IMR-90 (cell line): ENCODE measurements at regions not wholly inside any gene's neighbourhood (a gene's known extent, or its start where the extent isn't known, plus 50 kb on each side); places are given as distances from the start of the nearest gene placed in this dataset.

Experiments used
- ATAC-seq: fragments of 200-7000 bp; cut with Tn5 transposase; 2 replicates; pipeline ENCODE4 v1.9.1; 2020; ENCODE audit warnings: low read depth, mild to moderate bottlenecking, moderate library complexity
- BruUV-seq: library from RNA; stranded (reverse); fragments of 400-500 nt; replicated peaks from 2 replicates; lab custom pipeline; 2021; lab: Mats Ljungman, UMichigan
- CTCF ChIA-PET: fragments of 300-600 bp; formaldehyde crosslinking; extraction: SDS; loops from one replicate; lab custom pipeline; 2021; ENCODE audit warnings: antibody characterized with exemption; lab: Yijun Ruan, JAX
- POLR2A ChIA-PET: fragments of 300-600 bp; sonication (Branson Sonifier 250); formaldehyde crosslinking; loops from one replicate; lab custom pipeline; 2022; ENCODE audit warnings: antibody characterized with exemption; ENCODE audit not compliant: unreplicated experiment; lab: Charles Lee
- DNase-seq: peaks from one replicate; pipeline ENCODE4 v3.0.0; 2013
- H2AFZ ChIP-seq: replicated peaks from 2 replicates; pipeline ENCODE3; 2013; ENCODE audit warnings: low read length, mild to moderate bottlenecking; ENCODE audit not compliant: poor library complexity
- H2AK5ac ChIP-seq: 2 replicates; pipeline ENCODE4 v1.6.1; 2013; ENCODE audit warnings: low read depth, low read length, inconsistent platforms
- H2AK9ac ChIP-seq: replicated peaks from 2 replicates; pipeline ENCODE3; 2013; ENCODE audit warnings: mild to moderate bottlenecking, low read depth, low read length, moderate library complexity; ENCODE audit not compliant: poor library complexity
- H2BK120ac ChIP-seq: 2 replicates; pipeline ENCODE4 v1.6.1; 2013; ENCODE audit warnings: low read depth, low read length, inconsistent platforms
- H2BK15ac ChIP-seq: 3 replicates; pipeline ENCODE4 v1.6.1; 2013; ENCODE audit warnings: low read depth, low read length, inconsistent platforms
- H2BK20ac ChIP-seq: 2 replicates; pipeline ENCODE4 v1.6.1; 2013; ENCODE audit warnings: low read depth, mild to moderate bottlenecking, inconsistent platforms, low read length, moderate library complexity
- H2BK5ac ChIP-seq: 2 replicates; pipeline ENCODE4 v1.6.1; 2013; ENCODE audit warnings: mild to moderate bottlenecking, low read depth, low read length, inconsistent platforms; ENCODE audit not compliant: poor library complexity, severe bottlenecking
- H3K14ac ChIP-seq: replicated peaks from 2 replicates; pipeline ENCODE4 v1.6.1; 2013; ENCODE audit warnings: low read depth, low read length, inconsistent platforms
- H3K18ac ChIP-seq: 2 replicates; pipeline ENCODE4 v1.6.1; 2013; ENCODE audit warnings: low read depth, low read length, control low read depth
- H3K23ac ChIP-seq: 2 replicates; pipeline ENCODE4 v1.6.1; 2013; ENCODE audit warnings: low read depth, low read length, inconsistent platforms
- H3K27ac ChIP-seq: 2 replicates; pipeline ENCODE4 v1.5.1; 2013; ENCODE audit warnings: mild to moderate bottlenecking, control low read depth, low read length; ENCODE audit not compliant: insufficient read depth
- H3K27me3 ChIP-seq: 2 replicates; pipeline ENCODE4 v1.6.1; 2013; ENCODE audit warnings: low read length; ENCODE audit not compliant: control insufficient read depth, insufficient read depth
- H3K36me3 ChIP-seq: 2 replicates; pipeline ENCODE4 v1.6.1; 2013; ENCODE audit warnings: low read length, mixed read lengths; ENCODE audit not compliant: control insufficient read depth, insufficient read depth
- H3K4ac ChIP-seq: 2 replicates; pipeline ENCODE4 v1.6.1; 2013; ENCODE audit warnings: low read depth, low read length, inconsistent platforms
- H3K4me1 ChIP-seq: 2 replicates; pipeline ENCODE4 v1.6.1; 2013; ENCODE audit warnings: low read length, mixed read lengths; ENCODE audit not compliant: control insufficient read depth, insufficient read depth
- H3K4me2 ChIP-seq: 2 replicates; pipeline ENCODE4 v1.6.1; 2013; ENCODE audit warnings: low read depth, mild to moderate bottlenecking, control low read depth, low read length, moderate library complexity
- H3K4me3 ChIP-seq: 2 replicates; pipeline ENCODE4 v1.5.1; 2013; ENCODE audit warnings: low read depth, mild to moderate bottlenecking, control low read depth, low read length, moderate library complexity; ENCODE audit not compliant: insufficient read depth
- H3K56ac ChIP-seq: 2 replicates; pipeline ENCODE4 v1.6.1; 2013; ENCODE audit warnings: low read length, inconsistent platforms; ENCODE audit not compliant: insufficient read depth; ENCODE audit errors: extremely low read depth
- H3K79me1 ChIP-seq, 2 experiments: 2 replicates each; pipeline ENCODE4 v1.6.1; 2013; ENCODE audit warnings: low read length in 2 of 2, inconsistent platforms in 1 of 2, low read depth in 1 of 2
- H3K9ac ChIP-seq: 2 replicates; pipeline ENCODE4 v1.6.1; 2013; ENCODE audit warnings: low read depth, low read length, control low read depth
- H3K9me1 ChIP-seq: 2 replicates; pipeline ENCODE4 v1.6.1; 2013; ENCODE audit warnings: low read length, inconsistent platforms; ENCODE audit not compliant: insufficient read depth
- H3K9me3 ChIP-seq: 2 replicates; pipeline ENCODE4 v1.6.1; 2013; ENCODE audit warnings: low read length; ENCODE audit not compliant: control insufficient read depth, insufficient read depth
- H4K20me1 ChIP-seq: 2 replicates; pipeline ENCODE4 v1.6.1; 2013; ENCODE audit warnings: low read length, inconsistent platforms; ENCODE audit not compliant: insufficient read depth
- H4K5ac ChIP-seq: 2 replicates; pipeline ENCODE4 v1.6.1; 2013; ENCODE audit warnings: mild to moderate bottlenecking, low read depth, low read length, control low read depth
- H4K8ac ChIP-seq, 2 experiments: 2 replicates each; pipeline ENCODE4 v1.6.1; 2013; ENCODE audit warnings: low read depth in 2 of 2, low read length in 2 of 2, control low read depth in 1 of 2, inconsistent platforms in 1 of 2
- H4K91ac ChIP-seq: 2 replicates; pipeline ENCODE4 v1.6.1; 2013; ENCODE audit warnings: low read depth, low read length, inconsistent platforms; ENCODE audit not compliant: insufficient read depth
- FOS ChIP-seq: fragments of 150-350 bp; IDR thresholded peaks from 2 replicates; pipeline ENCODE4 v1.6.1; 2016; ENCODE audit warnings: low read depth, low read length
- RFX5 ChIP-seq: IDR thresholded peaks from 2 replicates; pipeline ENCODE4 v1.8.0; 2012; ENCODE audit warnings: low read depth, mild to moderate bottlenecking, low read length, moderate library complexity
- WGBS, 2 experiments: methylation state at CpG; one replicate each; pipeline versions ENCODE4 v1.1.5 to v1.1.7; 2013; ENCODE audit warnings: missing lambda C conversion rate in 2 of 2; ENCODE audit not compliant: insufficient read length in 1 of 2; ENCODE audit errors: extremely low coverage in 2 of 2; 5-methylcytosine and 5-hydroxymethylcytosine counted together
- dilution Hi-C: fragments of 300-500 bp; cut with HindIII; formaldehyde crosslinking; loops from one replicate; pipeline ENCODE4 v1.14.3; 2018; ENCODE audit warnings: low sequenced_read_pairs; ENCODE audit not compliant: unreplicated experiment
- in situ Hi-C: fragments of 300-500 bp; cut with MboI; formaldehyde crosslinking; loops from 3 replicates; pipeline ENCODE4 v1.14.3; 2019; ENCODE audit warnings: low sequenced_read_pairs, inconsistent platforms, mixed read lengths
- intact Hi-C: fragments of 100-400 bp; cut with micrococcal nuclease; formaldehyde crosslinking; loops from 2 replicates; pipeline ENCODE4 v1.10.0; 2022

GRCh38 chr1:234765181-234765580, 155.2 kb upstream of the IRF2BP2 start:
- WGBS, 2 experiments = no CpG with 5 or more reads among the region's 4 CpGs
- H4K20me1 ChIP-seq = no peaks in the 10 kb centered on the region
- H3K9me1 ChIP-seq = no peaks in the 10 kb centered on the region
- ATAC-seq (no peak), DNase-seq (peak; percentile 63)
- H2BK120ac ChIP-seq = no peak overlapping the region
- H3K79me1 ChIP-seq = no peaks in the 10 kb centered on the region
- TF ChIP-seq FOS (0 out of 2 replicates have a peak, but pooled peaks have one; percentile 23), RFX5 (no peak)
- no peak overlapping the region for H3K4ac ChIP-seq
- H2AK5ac ChIP-seq = 0 out of 2 replicates have a peak overlapping the region, but pooled peaks have one; percentile 17
- H4K91ac ChIP-seq = no peak overlapping the region
- no peak overlapping the region for H3K9ac ChIP-seq
- no peak overlapping the region for H2BK5ac ChIP-seq
- intact Hi-C loops = no loop called here
- no peak overlapping the region for H4K5ac ChIP-seq
- no peak overlapping the region for H3K56ac ChIP-seq
- H2AK9ac ChIP-seq = no peak overlapping the region
- ChIA-PET CTCF (no interaction called here), POLR2A (no interaction called here)
- no peak overlapping the region for H3K18ac ChIP-seq
- H3K27me3 ChIP-seq = no peaks in the 10 kb centered on the region; the same call in 1 of the 2 replicates
- H3K4me3 ChIP-seq = no peak overlapping the region
- H3K4me2 ChIP-seq = no peak overlapping the region
- no peak overlapping the region for H2BK20ac ChIP-seq
- no peak overlapping the region for H4K8ac ChIP-seq
- H3K4me1 ChIP-seq = peaks cover 3% of the 10 kb centered on the region
- no peaks in the 10 kb centered on the region for H3K36me3 ChIP-seq
- H3K9me3 ChIP-seq = no peaks in the 10 kb centered on the region
- no TSS peak for BruUV-seq
- H3K27ac ChIP-seq = no peak overlapping the region
- H3K14ac ChIP-seq = no peak overlapping the region
- H2BK15ac ChIP-seq = peak overlapping the region; percentile 54; the same call in 1 of the 3 replicates
- in situ Hi-C loops = no loop called here
- dilution Hi-C loops = no loop called here
- no peak overlapping the region for H2AFZ ChIP-seq
- H3K23ac ChIP-seq = no peak overlapping the region
